Mucosa of descending colon (tissue), 3 donors: ENCODE measurements at regions not wholly inside any gene's neighbourhood (a gene's known extent, or its start where the extent isn't known, plus 50 kb on each side); places are given as distances from the start of the nearest gene placed in this dataset.
A peak's percentile ranks its signal among the peaks of the same experiment; 100 is the strongest.

Experiments
- ATAC-seq: fragments of 200-7000 bp; cut with Tn5 transposase; one replicate; pipeline ENCODE4 v1.9.1; 2020; ENCODE audit warnings: mild to moderate bottlenecking, moderate library complexity
- DNase-seq, 3 donors: peaks; one replicate each; pipeline ENCODE4 v3.0.0-alpha.2; 2020
- H3K36me3 ChIP-seq: fragments of 200-600 bp; one replicate; pipeline ENCODE4 v1.8.0; 2021; ENCODE audit warnings: low read depth, mild to moderate bottlenecking
- H3K4me1 ChIP-seq: fragments of 200-600 bp; one replicate; pipeline ENCODE4 v1.8.0; 2021; ENCODE audit warnings: low read depth, mild to moderate bottlenecking
- H3K4me3 ChIP-seq: fragments of 200-600 bp; one replicate; pipeline ENCODE4 v1.8.0; 2021; ENCODE audit warnings: mild to moderate bottlenecking
- H3K9me3 ChIP-seq: fragments of 200-600 bp; one replicate; pipeline ENCODE4 v1.8.0; 2021; ENCODE audit warnings: mild to moderate bottlenecking
- CTCF ChIP-seq: fragments of 200-600 bp; IDR thresholded peaks from one replicate; pipeline ENCODE4 v1.8.0; 2022; ENCODE audit warnings: antibody characterized with exemption, mild to moderate bottlenecking
- intact Hi-C, 2 donors: fragments of 100-400 bp; cut with DNase I in 1 of 2; cut with micrococcal nuclease in 1 of 2; formaldehyde crosslinking; loops; one replicate each; pipeline versions ENCODE4 v1.11.0 to v1.11.1; 2022; cut with DNase I, micrococcal nuclease
- donor health status: DM: no; HTN: no; CAD: no; lungs with moderate emphysema.
- donor health status: DM: no; HTN: no; CAD: no.
- donor health status: DM: no; HTN: yes; CAD: no.

- H3K36me3 ChIP-seq: no peaks in the 10 kb centered on the region
- no peak overlapping the region for H3K4me3 ChIP-seq
- DNase-seq (peak in 1 of 3 donors; percentile 73), ATAC-seq (peak; percentile 66)
- no peaks in the 10 kb centered on the region for H3K9me3 ChIP-seq
- no peak for TF ChIP-seq CTCF
- peaks cover 27% of the 10 kb centered on the region for H3K4me1 ChIP-seq
- intact Hi-C loops: no loop called here
Observed at GRCh38 chr16:85379041-85380001, 233.8 kb upstream of the GSE1 start.

GRCh38 chr16:85380002-85380395 lies 233.1 kb upstream of the GSE1 start:
- intact Hi-C loops: no loop called here
- Histone ChIP-seq H3K4me1 (peaks cover 27% of the 10 kb centered on the region), H3K4me3 (no peak overlapping the region), H3K36me3 (no peaks in the 10 kb centered on the region), H3K9me3 (no peaks in the 10 kb centered on the region)
- ATAC-seq (no peak), DNase-seq (peak in 1 of 3 donors; percentile 12)
- TF ChIP-seq CTCF: no peak

- H3K4me1 ChIP-seq: peaks cover 22% of the 10 kb centered on the region
- intact Hi-C loops: no loop called here
- no peaks in the 10 kb centered on the region for H3K36me3 ChIP-seq
- H3K4me3 ChIP-seq: no peak overlapping the region
- no peak for DNase-seq
- no peak for ATAC-seq
- H3K9me3 ChIP-seq: no peaks in the 10 kb centered on the region
- TF ChIP-seq CTCF: no peak
Observed at GRCh38 chr16:85380905-85381737, 232.0 kb upstream of the GSE1 start.

- no peaks in the 10 kb centered on the region for H3K36me3 ChIP-seq
- TF ChIP-seq CTCF: no peak
Observed at GRCh38 chr16:85381738-85382592, 231.2 kb upstream of the GSE1 start.

GRCh38 chr16:85382717-85383118 lies 230.4 kb upstream of the GSE1 start:
- no peaks in the 10 kb centered on the region for H3K9me3 ChIP-seq
- no peak for TF ChIP-seq CTCF
- ATAC-seq: no peak
- no peaks in the 10 kb centered on the region for H3K36me3 ChIP-seq
- DNase-seq: peak in 1 of 3 donors; percentile 25
- intact Hi-C loops: no loop called here
- H3K4me3 ChIP-seq: no peak overlapping the region
- peaks cover 9% of the 10 kb centered on the region for H3K4me1 ChIP-seq

More at GRCh38 chr16:85381738-85382592, 231.2 kb upstream of the GSE1 start:
- no peaks in the 10 kb centered on the region for H3K9me3 ChIP-seq
- ATAC-seq: no peak
- H3K4me3 ChIP-seq: no peak overlapping the region
- peaks cover 14% of the 10 kb centered on the region for H3K4me1 ChIP-seq
- peak in 1 of 3 donors; percentile 52 for DNase-seq
- intact Hi-C loops: no loop called here
